GM13976 (cell line): ENCODE measurements at regions not wholly inside any gene's neighbourhood (a gene's known extent, or its start where the extent isn't known, plus 50 kb on each side); places are given as distances from the start of the nearest gene placed in this dataset.
"Not testable (repeated sequence)": the region's sequence is repeated elsewhere in the genome, so short reads cannot be mapped to it uniquely, and the experiment has no call there.

Source experiments
- DNase-seq: peaks from one replicate; pipeline ENCODE4 v3.0.0; 2012; ENCODE audit warnings: low spot score
- CTCF ChIP-seq: IDR thresholded peaks from 2 replicates; pipeline ENCODE4 v1.5.1; 2012; ENCODE audit warnings: borderline replicate concordance, mild to moderate bottlenecking; ENCODE audit not compliant: insufficient read depth; ENCODE audit errors: extremely low read depth, missing control alignments, control extremely low read depth
- in situ Hi-C: fragments of 300-500 bp; cut with MboI; formaldehyde crosslinking; loops from one replicate; pipeline ENCODE4 v1.12.0; 2022; ENCODE audit warnings: low sequenced_read_pairs, mixed read lengths, inconsistent platforms; ENCODE audit not compliant: unreplicated experiment

GRCh38 chr3:81838457-81838856 is 77.0 kb upstream of the GBE1 start:
- DNase-seq: no peak
- TF ChIP-seq CTCF: no peak
- in situ Hi-C loops: no loop called here

GRCh38 chr3:81837071-81837593 is 75.7 kb upstream of the GBE1 start:
- no peak for TF ChIP-seq CTCF
- no peak for DNase-seq
- in situ Hi-C loops: no loop called here

- TF ChIP-seq CTCF: no peak
- in situ Hi-C loops: no loop called here
- DNase-seq: no peak
Measured at GRCh38 chr3:81829937-81830336, 68.5 kb upstream of the GBE1 start.

- in situ Hi-C loops, DNase-seq: not testable (repeated sequence)
Measured at GRCh38 chr3:81829272-81829671, 67.8 kb upstream of the GBE1 start.

DNA sequence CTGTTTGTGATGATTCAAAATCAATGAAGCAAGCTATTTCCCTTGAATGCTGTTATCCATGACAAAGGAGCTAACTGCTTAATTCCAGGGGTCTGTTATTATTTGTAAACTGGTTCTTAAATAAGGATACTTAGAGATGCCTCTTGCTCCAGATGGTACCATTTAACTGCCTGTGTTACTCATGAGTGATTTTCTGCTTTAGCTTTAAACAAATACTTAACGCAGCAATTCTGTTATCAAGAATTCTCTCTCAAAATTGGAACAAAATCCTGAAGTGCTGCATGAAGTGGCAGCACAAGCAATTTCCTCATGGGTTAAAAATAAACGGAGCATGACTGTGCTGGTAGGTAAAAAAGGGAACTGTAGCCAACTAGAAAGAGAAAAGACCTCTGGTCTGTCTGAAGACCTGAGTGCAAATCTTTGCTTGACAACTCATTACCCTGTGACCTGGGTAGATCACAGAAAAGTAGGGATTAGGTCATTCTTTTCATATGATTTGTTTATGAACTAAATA is 62.5 kb upstream of the GBE1 start:
- no peak for DNase-seq
- in situ Hi-C loops: no loop called here
- TF ChIP-seq CTCF: no peak

DNA sequence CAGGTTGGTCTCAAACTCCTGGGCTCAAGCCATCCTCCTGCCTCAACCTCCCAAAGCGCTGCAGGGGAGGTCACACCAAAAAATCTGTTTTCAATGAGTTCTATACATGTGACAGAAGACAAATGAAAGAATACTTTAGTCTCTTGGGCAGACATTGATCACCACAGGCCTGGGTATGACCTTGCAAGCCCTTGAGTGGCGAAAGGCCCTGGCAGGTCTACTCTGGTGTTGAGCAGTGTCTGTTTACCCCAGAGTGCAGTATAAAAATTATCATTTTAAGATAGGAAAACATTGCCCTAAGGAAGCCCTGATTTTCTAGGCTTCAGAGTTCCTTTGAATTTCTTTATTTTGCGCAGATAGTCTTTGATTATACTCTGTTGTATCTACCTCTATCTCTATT is 61.6 kb upstream of the GBE1 start:
- DNase-seq: no peak
- in situ Hi-C loops: no loop called here
- no peak for TF ChIP-seq CTCF

- no peak for TF ChIP-seq CTCF
- peak; percentile 51 for DNase-seq
- in situ Hi-C loops: no loop called here
Measured at GRCh38 chr3:81816473-81817250, 55.2 kb upstream of the GBE1 start.

DNA sequence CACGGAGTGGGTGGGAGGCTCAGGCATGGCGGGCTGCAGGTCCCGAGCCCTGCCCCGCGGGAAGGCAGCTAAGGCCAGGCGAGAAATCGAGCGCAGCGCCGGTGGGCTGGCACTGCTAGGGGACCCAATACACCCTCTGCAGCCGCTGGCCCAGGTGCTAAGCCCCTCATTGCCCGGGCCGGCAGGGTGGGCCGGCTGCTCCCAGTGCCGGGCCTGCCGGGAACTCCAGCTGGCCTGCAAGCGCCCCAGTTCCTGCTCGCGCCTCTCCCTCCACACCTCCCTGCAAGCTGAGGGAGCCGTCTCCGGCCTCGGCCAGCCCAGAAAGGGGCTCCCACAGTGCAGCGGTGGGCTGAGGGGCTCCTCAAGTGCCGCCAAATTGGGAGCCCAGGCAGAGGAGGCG is 50.7 kb upstream of the GBE1 start:
- in situ Hi-C loops: not testable (repeated sequence)

More for the DNA sequence above, 50.7 kb upstream of the GBE1 start:
- DNase-seq: not testable (repeated sequence)
